Colonic mucosa (tissue), 4 donors: ENCODE measurements at regions not wholly inside any gene's neighbourhood (a gene's known extent, or its start where the extent isn't known, plus 50 kb on each side); places are given as distances from the start of the nearest gene placed in this dataset.

Experiments
- DNase-seq: peaks from one replicate; pipeline ENCODE4 v3.0.0-alpha.2; 2020
- H3K27ac ChIP-seq: fragments of 200-600 bp; one replicate; pipeline ENCODE4 v1.8.0; 2021
- H3K27me3 ChIP-seq: fragments of 200-600 bp; one replicate; pipeline ENCODE4 v1.8.0; 2021
- H3K36me3 ChIP-seq: fragments of 200-600 bp; one replicate; pipeline ENCODE4 v1.8.0; 2021
- H3K4me1 ChIP-seq: fragments of 200-600 bp; one replicate; pipeline ENCODE4 v1.8.0; 2021; ENCODE audit warnings: mild to moderate bottlenecking
- H3K4me3 ChIP-seq: fragments of 200-600 bp; one replicate; pipeline ENCODE4 v1.8.0; 2021
- H3K9ac ChIP-seq, 2 donors: one replicate each; pipeline ENCODE4 v1.7.0; 2013; ENCODE audit warnings: control low read depth in 2 of 2, low read depth in 2 of 2, low read length in 2 of 2
- H3K9me3 ChIP-seq: fragments of 200-600 bp; one replicate; pipeline ENCODE4 v1.8.0; 2021
- intact Hi-C: fragments of 100-400 bp; cut with DNase I; formaldehyde crosslinking; loops from one replicate; pipeline ENCODE4 v1.14.1; 2022
- TF ChIP-seq, protein P1 (sequence below): fragments of 200-600 bp; IDR thresholded peaks from one replicate; pipeline ENCODE4 v1.8.0; 2022; ENCODE audit warnings: antibody characterized with exemption, mild to moderate bottlenecking
- donor health status: healthy.
- donor health status: DM: no; HTN: no; CAD: no.
- donor health status: DM: no; HTN: no; CAD: no.

DNA sequence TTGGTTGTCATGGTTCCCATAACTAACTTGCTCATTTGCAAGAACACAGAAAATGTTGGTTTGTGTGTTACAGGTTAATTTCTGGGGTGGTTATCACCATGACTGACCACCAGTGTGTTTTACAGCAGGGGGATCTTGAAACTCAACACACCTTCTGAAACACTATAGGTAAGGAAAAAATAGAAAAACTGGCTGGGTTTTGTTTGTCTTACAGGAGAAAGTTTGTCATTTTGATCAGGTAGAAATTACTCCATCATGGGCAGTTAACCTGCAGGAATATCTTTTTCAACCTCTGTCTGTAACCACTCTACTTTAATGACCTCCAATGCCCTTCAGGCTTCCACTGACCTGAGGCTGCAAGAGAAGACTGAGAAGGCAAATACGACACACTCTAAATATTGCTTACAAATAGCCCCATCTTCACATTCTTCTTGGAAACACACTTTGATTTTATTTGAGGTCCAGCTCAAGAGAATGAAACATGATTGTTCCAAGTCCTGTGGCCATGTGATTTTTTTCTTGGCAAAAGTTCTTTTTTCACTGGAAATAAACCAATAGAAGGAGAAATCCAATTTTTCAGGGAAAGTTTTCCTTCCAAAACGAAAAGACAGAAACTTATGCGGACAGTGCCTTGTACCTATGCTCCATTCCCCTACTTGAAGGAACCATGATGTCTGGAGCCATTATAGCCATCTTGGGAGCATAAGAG, 428.7 kb upstream of the SALL1 start:
- TF ChIP-seq, protein P1, sequence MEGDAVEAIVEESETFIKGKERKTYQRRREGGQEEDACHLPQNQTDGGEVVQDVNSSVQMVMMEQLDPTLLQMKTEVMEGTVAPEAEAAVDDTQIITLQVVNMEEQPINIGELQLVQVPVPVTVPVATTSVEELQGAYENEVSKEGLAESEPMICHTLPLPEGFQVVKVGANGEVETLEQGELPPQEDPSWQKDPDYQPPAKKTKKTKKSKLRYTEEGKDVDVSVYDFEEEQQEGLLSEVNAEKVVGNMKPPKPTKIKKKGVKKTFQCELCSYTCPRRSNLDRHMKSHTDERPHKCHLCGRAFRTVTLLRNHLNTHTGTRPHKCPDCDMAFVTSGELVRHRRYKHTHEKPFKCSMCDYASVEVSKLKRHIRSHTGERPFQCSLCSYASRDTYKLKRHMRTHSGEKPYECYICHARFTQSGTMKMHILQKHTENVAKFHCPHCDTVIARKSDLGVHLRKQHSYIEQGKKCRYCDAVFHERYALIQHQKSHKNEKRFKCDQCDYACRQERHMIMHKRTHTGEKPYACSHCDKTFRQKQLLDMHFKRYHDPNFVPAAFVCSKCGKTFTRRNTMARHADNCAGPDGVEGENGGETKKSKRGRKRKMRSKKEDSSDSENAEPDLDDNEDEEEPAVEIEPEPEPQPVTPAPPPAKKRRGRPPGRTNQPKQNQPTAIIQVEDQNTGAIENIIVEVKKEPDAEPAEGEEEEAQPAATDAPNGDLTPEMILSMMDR: no peak
- no peak overlapping the region for H3K27ac ChIP-seq
- H3K4me3 ChIP-seq: no peak overlapping the region
- no peaks in the 10 kb centered on the region for H3K4me1 ChIP-seq
- no peaks in the 10 kb centered on the region for H3K9me3 ChIP-seq
- DNase-seq: no peak
- no peaks in the 10 kb centered on the region for H3K36me3 ChIP-seq
- intact Hi-C loops: no loop called here
- no peak overlapping the region for H3K9ac ChIP-seq
- H3K27me3 ChIP-seq: no peaks in the 10 kb centered on the region

DNA sequence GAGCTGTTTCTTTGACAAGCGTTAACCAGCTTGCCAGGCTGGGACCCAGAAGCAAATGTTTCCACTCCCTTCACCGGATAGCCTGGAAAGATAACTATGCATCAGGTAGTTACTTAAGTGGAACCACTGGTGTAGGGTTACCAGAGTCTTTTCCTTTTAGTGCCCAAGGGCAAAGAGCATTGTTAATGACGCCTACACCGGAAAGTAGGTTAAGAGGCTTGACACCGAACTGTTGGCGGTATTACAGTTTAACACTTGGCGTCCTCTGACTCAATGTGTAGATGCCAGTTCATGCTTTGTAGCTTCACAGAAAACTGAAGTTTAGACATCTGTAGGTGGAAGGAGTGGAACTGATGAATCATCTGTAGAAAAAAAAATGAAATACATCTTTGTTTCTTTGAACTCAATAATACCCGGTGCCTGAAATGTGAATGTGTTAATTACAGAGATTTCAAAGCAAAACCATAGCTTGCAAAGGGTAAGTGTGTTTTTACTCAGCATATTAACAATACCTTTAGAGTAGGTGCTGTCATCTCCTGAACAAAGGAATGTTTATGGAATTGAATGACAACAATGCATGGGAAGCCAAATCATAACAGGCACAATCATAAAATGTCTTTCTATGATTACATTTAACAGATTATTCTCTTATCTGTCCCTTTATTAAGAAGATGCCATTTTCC, 426.7 kb upstream of the SALL1 start:
- no peak for DNase-seq

DNA sequence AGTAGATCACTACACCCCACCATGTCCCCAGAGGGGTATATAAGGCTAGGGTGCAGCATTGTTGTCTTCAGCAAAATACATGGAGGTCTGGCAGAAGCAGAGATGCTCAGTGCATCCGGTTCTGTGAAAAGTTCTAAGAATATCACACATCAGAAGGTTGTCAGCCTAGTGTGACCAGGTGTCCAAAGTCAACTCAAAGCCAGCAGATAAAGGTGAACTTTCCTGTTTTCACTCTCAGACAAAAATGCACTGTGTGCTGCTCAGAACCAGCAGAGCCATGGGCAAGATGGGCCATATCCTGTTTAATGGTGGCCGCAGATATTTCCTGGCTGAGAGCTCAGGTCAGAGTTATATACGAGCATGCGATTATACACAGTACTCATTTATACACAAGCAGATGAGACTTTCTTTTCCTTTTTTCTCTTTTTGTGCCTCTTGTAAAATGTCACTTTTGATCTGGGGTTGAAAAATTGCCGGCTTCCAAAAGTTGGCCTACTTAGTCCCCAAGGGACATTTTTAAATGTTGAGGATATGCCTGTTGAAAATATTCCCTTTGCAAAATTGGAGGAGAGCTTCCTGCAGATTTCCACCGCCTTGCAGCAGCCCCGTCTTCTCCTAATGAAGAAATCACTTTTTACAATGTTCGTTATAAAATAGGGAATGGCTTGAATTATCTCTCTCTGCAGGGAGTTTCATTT, 425.6 kb upstream of the SALL1 start:
- Histone ChIP-seq H3K9ac (no peak overlapping the region), H3K27me3 (no peaks in the 10 kb centered on the region), H3K4me1 (no peaks in the 10 kb centered on the region), H3K4me3 (no peak overlapping the region), H3K9me3 (no peaks in the 10 kb centered on the region), H3K27ac (no peak overlapping the region), H3K36me3 (no peaks in the 10 kb centered on the region)
- intact Hi-C loops: no loop called here
- TF ChIP-seq, protein P1: no peak
- DNase-seq: no peak

More for the DNA sequence above, 426.7 kb upstream of the SALL1 start:
- TF ChIP-seq, protein P1: no peak
- Histone ChIP-seq H3K4me1 (no peaks in the 10 kb centered on the region), H3K4me3 (no peak overlapping the region), H3K9me3 (no peaks in the 10 kb centered on the region), H3K27ac (no peak overlapping the region), H3K27me3 (no peaks in the 10 kb centered on the region), H3K9ac (no peak overlapping the region), H3K36me3 (no peaks in the 10 kb centered on the region)
- intact Hi-C loops: no loop called here

DNA sequence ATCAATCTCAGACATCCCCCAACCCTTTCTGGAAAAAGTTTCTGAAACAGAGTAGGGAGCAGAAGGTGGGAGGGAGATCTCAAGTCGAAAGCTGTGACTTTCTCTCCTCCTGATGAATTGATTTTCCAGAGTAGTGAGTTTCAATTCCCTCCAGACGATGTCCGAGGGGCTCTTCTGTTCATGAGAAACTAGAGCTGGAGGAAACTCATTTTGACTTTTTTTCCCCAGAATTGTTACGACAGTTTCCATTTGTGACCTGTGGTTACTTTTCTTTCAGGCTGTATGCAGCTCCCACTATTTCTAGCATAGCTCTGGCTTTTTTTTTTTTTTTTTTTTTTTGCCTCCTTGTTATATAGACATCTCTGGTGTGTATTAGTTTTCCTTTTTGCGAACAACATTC, 422.1 kb upstream of the SALL1 start:
- intact Hi-C loops: no loop called here

DNA sequence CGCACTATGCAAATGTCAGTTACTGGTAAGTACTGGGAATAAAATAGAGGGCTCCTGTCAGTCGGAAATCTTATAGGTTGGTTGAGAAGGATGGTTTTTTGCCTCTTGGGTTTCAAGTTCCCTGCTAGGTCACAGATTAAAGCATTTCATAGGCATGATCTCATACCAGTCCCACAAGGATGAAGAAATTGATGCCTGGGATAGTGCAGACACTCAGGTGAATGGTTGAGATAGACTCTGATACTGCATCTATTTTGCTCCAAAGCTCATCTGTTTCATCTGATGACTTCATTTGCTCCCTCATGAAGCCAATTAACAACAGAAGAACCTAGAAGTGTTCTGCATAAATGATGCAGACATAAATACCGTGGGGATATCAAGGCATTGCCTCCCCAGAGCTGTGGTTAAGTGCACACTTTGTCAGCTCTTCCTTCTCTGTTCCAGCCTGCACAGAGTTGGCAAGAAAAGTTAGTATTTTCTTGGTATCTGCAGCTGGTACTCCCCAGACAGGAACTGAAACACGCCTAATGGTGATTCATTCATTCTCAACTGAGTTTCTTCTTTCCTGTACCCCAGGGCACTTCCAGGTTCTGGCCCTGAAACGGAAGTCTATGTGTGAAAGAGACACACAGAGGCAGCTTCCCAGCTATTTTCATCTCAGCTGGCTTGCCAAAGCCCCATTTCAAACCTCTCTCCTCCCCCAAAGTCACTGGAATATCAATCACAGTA, 418.3 kb upstream of the SALL1 start:
- intact Hi-C loops: no loop called here
- no peak overlapping the region for H3K27ac ChIP-seq
- TF ChIP-seq, protein P1: no peak
- H3K9ac ChIP-seq: no peak overlapping the region
- H3K4me1 ChIP-seq: no peaks in the 10 kb centered on the region
- H3K36me3 ChIP-seq: no peaks in the 10 kb centered on the region
- DNase-seq: no peak
- no peaks in the 10 kb centered on the region for H3K27me3 ChIP-seq
- H3K9me3 ChIP-seq: no peaks in the 10 kb centered on the region
- H3K4me3 ChIP-seq: no peak overlapping the region

More for the DNA sequence above, 422.1 kb upstream of the SALL1 start:
- Histone ChIP-seq H3K4me1 (no peaks in the 10 kb centered on the region), H3K27me3 (no peaks in the 10 kb centered on the region), H3K27ac (no peak overlapping the region), H3K36me3 (no peaks in the 10 kb centered on the region), H3K9ac (no peak overlapping the region), H3K9me3 (no peaks in the 10 kb centered on the region), H3K4me3 (no peak overlapping the region)
- TF ChIP-seq, protein P1: no peak
- DNase-seq: no peak
